NCI-H1092 (cell line): ENCODE measurements at regions not wholly inside any gene's neighbourhood (a gene's known extent, or its start where the extent isn't known, plus 50 kb on each side); places are given as distances from the start of the nearest gene placed in this dataset.
"Not testable (repeated sequence)": the region's sequence is repeated elsewhere in the genome, so short reads cannot be mapped to it uniquely, and the experiment has no call there.

Source experiments
- DNase-seq: peaks from one replicate; lab custom pipeline; 2025; lab: John Stamatoyannopoulos, UW

GRCh38 chr4:55696424-55696823, 60.3 kb upstream of the NMU start:
- DNase-seq = not testable (repeated sequence)

GRCh38 chr4:55706541-55706940, 70.4 kb upstream of the NMU start:
- DNase-seq = no peak

- DNase-seq = no peak
These were observed 71.4 kb upstream of the NMU start for GRCh38 chr4:55707507-55707906.

- DNase-seq = not testable (repeated sequence)
These were observed 71.9 kb upstream of the NMU start for GRCh38 chr4:55707991-55708390.

- not testable (repeated sequence) for DNase-seq
These were observed 76.7 kb upstream of the NMU start for GRCh38 chr4:55712835-55713234.

- no peak for DNase-seq
These were observed 85.6 kb upstream of the NMU start for GRCh38 chr4:55721651-55722050.

- no peak for DNase-seq
These were observed 86.0 kb upstream of the NMU start for GRCh38 chr4:55722132-55722531.

- no peak for DNase-seq
These were observed 87.3 kb upstream of the NMU start for GRCh38 chr4:55723403-55723802.

GRCh38 chr4:55725057-55725456, 89.0 kb upstream of the NMU start:
- no peak for DNase-seq

- DNase-seq = no peak
These were observed 91.6 kb upstream of the NMU start for GRCh38 chr4:55727746-55728145.

GRCh38 chr4:55729351-55730279, 90.0 kb upstream of the EXOC1L start:
- no peak for DNase-seq

GRCh38 chr4:55730280-55730931, 89.2 kb upstream of the EXOC1L start:
- DNase-seq = no peak

- no peak for DNase-seq
These were observed 87.6 kb upstream of the EXOC1L start for GRCh38 chr4:55731959-55732358.

- no peak for DNase-seq
These were observed 86.7 kb upstream of the EXOC1L start for GRCh38 chr4:55732864-55733263.

- no peak for DNase-seq
These were observed 85.7 kb upstream of the EXOC1L start for GRCh38 chr4:55733932-55734331.

GRCh38 chr4:55736605-55737183, 82.9 kb upstream of the EXOC1L start:
- no peak for DNase-seq

- DNase-seq = no peak
These were observed 76.9 kb upstream of the EXOC1L start for GRCh38 chr4:55742655-55743202.

- DNase-seq = no peak
These were observed 75.2 kb upstream of the EXOC1L start for GRCh38 chr4:55744369-55744768.

- DNase-seq = no peak
These were observed 74.6 kb upstream of the EXOC1L start for GRCh38 chr4:55745014-55745413.

- DNase-seq = no peak
These were observed 71.8 kb upstream of the EXOC1L start for GRCh38 chr4:55747793-55748192.

- no peak for DNase-seq
These were observed 69.9 kb upstream of the EXOC1L start for GRCh38 chr4:55749666-55750065.

GRCh38 chr4:55752810-55753209, 66.8 kb upstream of the EXOC1L start:
- DNase-seq = no peak

GRCh38 chr4:55753856-55754255, 65.7 kb upstream of the EXOC1L start:
- no peak for DNase-seq
